Glutamatergic neuron (in vitro differentiated cells): ENCODE measurements at regions not wholly inside any gene's neighbourhood (a gene's known extent, or its start where the extent isn't known, plus 50 kb on each side); places are given as distances from the start of the nearest gene placed in this dataset.

Experiments used
- DNase-seq: peaks from one replicate; pipeline ENCODE4 v3.0.0; 2022
- H3K27ac Mint-ChIP-seq: one replicate; pipeline ENCODE4 v1.8.0; 2020; ENCODE audit warnings: mild to moderate bottlenecking, mixed read lengths, inconsistent platforms; ENCODE audit not compliant: unreplicated experiment
- H3K27me3 Mint-ChIP-seq: one replicate; pipeline ENCODE4 v1.8.0; 2020; ENCODE audit warnings: mild to moderate bottlenecking, moderate library complexity, mixed read lengths, inconsistent platforms; ENCODE audit not compliant: unreplicated experiment
- H3K36me3 Mint-ChIP-seq: one replicate; pipeline ENCODE4 v1.8.0; 2020; ENCODE audit warnings: mild to moderate bottlenecking, mixed read lengths, inconsistent platforms; ENCODE audit not compliant: unreplicated experiment
- H3K4me1 Mint-ChIP-seq: one replicate; pipeline ENCODE4 v1.8.0; 2020; ENCODE audit warnings: mild to moderate bottlenecking, low read depth, mixed read lengths, inconsistent platforms; ENCODE audit not compliant: unreplicated experiment
- H3K4me3 Mint-ChIP-seq: one replicate; pipeline ENCODE4 v1.8.0; 2020; ENCODE audit warnings: mild to moderate bottlenecking, mixed read lengths, inconsistent platforms; ENCODE audit not compliant: unreplicated experiment
- H3K9me3 Mint-ChIP-seq: one replicate; pipeline ENCODE4 v1.8.0; 2020; ENCODE audit warnings: mild to moderate bottlenecking, moderate library complexity, mixed read lengths, inconsistent platforms; ENCODE audit not compliant: unreplicated experiment
- TF ChIP-seq, protein P1 (sequence below): fragments of 200-600 bp; sonication (generic); IDR thresholded peaks from one replicate; pipeline ENCODE4 v1.5.0; 2021; ENCODE audit not compliant: partially characterized antibody, unreplicated experiment

GRCh38 chr12:126837697-126838096 is 1429.3 kb upstream of the TMEM132C start:
- peaks cover 9% of the 10 kb centered on the region for H3K36me3 Mint-ChIP-seq
- H3K4me1 Mint-ChIP-seq: peaks cover 3% of the 10 kb centered on the region
- no peak overlapping the region for H3K4me3 Mint-ChIP-seq
- H3K27me3 Mint-ChIP-seq: peaks cover 4% of the 10 kb centered on the region
- DNase-seq: no peak
- no peak overlapping the region for H3K27ac Mint-ChIP-seq
- TF ChIP-seq, protein P1, sequence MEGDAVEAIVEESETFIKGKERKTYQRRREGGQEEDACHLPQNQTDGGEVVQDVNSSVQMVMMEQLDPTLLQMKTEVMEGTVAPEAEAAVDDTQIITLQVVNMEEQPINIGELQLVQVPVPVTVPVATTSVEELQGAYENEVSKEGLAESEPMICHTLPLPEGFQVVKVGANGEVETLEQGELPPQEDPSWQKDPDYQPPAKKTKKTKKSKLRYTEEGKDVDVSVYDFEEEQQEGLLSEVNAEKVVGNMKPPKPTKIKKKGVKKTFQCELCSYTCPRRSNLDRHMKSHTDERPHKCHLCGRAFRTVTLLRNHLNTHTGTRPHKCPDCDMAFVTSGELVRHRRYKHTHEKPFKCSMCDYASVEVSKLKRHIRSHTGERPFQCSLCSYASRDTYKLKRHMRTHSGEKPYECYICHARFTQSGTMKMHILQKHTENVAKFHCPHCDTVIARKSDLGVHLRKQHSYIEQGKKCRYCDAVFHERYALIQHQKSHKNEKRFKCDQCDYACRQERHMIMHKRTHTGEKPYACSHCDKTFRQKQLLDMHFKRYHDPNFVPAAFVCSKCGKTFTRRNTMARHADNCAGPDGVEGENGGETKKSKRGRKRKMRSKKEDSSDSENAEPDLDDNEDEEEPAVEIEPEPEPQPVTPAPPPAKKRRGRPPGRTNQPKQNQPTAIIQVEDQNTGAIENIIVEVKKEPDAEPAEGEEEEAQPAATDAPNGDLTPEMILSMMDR: no peak
- peaks cover 21% of the 10 kb centered on the region for H3K9me3 Mint-ChIP-seq

DNA sequence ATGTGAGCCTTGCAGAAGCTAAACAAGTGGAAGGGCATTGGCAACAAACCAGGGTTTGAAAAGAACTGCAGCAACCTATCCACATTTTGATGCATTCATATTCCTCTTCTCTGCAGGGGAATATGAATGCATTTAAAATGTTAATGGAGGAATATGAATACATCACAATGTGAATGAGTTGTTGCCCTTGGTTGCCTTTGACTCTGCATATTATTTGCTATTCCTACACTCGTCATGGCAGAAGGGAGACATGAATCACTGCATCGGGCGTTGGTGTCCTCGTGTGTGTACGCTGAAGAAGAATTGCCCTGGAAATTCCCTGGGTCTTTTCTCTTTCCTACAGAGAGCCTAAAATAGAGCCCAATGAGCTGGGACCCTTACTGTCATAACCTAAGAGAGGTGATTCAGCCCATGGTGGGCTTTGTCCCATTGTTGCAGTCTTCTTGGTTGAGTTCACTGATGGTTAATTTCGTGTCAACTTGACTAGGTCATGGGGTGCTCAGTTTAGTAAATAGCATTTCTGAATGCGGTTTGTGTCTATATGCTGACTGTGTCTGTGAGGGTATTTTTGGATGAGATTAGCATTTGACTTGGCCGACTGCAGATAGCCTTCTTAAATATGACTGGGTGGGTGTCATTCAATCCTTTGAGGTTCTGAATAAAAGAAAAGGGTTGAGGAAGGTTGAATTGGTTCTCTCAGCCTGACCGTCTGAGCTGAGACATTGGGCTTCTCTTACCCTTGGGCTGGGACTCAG is 1422.9 kb upstream of the TMEM132C start:
- H3K27ac Mint-ChIP-seq: no peak overlapping the region
- H3K27me3 Mint-ChIP-seq: peaks cover 4% of the 10 kb centered on the region
- H3K9me3 Mint-ChIP-seq: peaks cover 10% of the 10 kb centered on the region
- no peak for DNase-seq
- peaks cover 3% of the 10 kb centered on the region for H3K4me1 Mint-ChIP-seq
- TF ChIP-seq, protein P1: no peak
- no peak overlapping the region for H3K4me3 Mint-ChIP-seq
- peaks cover 3% of the 10 kb centered on the region for H3K36me3 Mint-ChIP-seq

DNA sequence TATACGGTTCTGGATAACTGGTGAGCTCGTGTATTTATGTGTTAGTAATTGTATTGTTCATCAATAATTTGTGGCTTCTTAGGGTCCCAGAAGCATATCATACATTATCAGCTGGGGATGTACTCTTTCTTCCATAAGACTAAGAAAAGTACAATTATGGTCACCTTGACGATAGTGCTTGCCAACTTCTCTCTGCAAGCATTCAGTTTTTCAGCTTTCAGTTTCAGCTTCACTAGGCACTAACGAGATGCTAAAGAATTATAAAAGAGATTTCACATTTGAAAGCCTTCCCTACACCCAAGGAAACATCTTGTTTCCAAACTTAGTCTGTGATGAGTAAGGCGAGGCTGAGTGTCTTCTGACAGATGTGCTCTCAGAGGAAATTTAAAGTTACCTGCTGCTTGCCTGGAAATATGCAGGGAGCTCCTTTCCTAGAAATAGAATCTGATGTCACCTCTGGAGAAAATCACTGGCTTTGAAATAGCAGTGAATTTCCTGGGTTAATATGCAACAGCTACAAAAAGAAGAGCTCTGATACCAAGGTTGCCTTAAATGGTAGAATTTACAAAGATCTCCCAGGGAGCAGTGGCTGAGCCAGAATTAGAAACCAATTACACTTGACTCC is 1419.9 kb upstream of the TMEM132C start:
- DNase-seq: no peak
- TF ChIP-seq, protein P1: no peak
- peaks cover 4% of the 10 kb centered on the region for H3K36me3 Mint-ChIP-seq
- H3K4me3 Mint-ChIP-seq: no peak overlapping the region
- no peak overlapping the region for H3K27ac Mint-ChIP-seq
- no peaks in the 10 kb centered on the region for H3K27me3 Mint-ChIP-seq
- peaks cover 5% of the 10 kb centered on the region for H3K9me3 Mint-ChIP-seq
- H3K4me1 Mint-ChIP-seq: no peaks in the 10 kb centered on the region

GRCh38 chr12:126855768-126856167 is 1411.2 kb upstream of the TMEM132C start:
- H3K4me3 Mint-ChIP-seq: no peak overlapping the region

More at GRCh38 chr12:126855768-126856167, 1411.2 kb upstream of the TMEM132C start:
- Mint-ChIP-seq H3K4me1 (no peaks in the 10 kb centered on the region), H3K27me3 (no peaks in the 10 kb centered on the region), H3K36me3 (no peaks in the 10 kb centered on the region), H3K9me3 (peaks cover 7% of the 10 kb centered on the region), H3K27ac (no peak overlapping the region)
- TF ChIP-seq, protein P1: no peak
- DNase-seq: no peak
